BE2C (cell line): ENCODE measurements at regions not wholly inside any gene's neighbourhood (a gene's known extent, or its start where the extent isn't known, plus 50 kb on each side); places are given as distances from the start of the nearest gene placed in this dataset.

Experiments used
- DNase-seq: peaks from one replicate; pipeline ENCODE4 v3.0.0-alpha.2; 2020
- H3K27me3 ChIP-seq: fragments of 250-450 bp; sonication (Bioruptor Pico); 2 replicates; pipeline ENCODE4 v1.5.1; 2020; ENCODE audit warnings: mild to moderate bottlenecking
- H3K36me3 ChIP-seq: fragments of 250-450 bp; sonication (Bioruptor Pico); 2 replicates; pipeline ENCODE4 v1.5.1; 2020; ENCODE audit warnings: mild to moderate bottlenecking
- H3K4me1 ChIP-seq: fragments of 250-450 bp; sonication (Bioruptor Pico); 2 replicates; pipeline ENCODE4 v1.5.1; 2020
- H3K4me3 ChIP-seq: 2 replicates; pipeline ENCODE4 v1.5.1; 2011; ENCODE audit warnings: low read depth, low read length
- H3K9me3 ChIP-seq: fragments of 250-450 bp; sonication (Bioruptor Pico); 2 replicates; pipeline ENCODE4 v1.5.1; 2020
- TF ChIP-seq, protein P1 (sequence below): IDR thresholded peaks from 2 replicates; pipeline ENCODE4 v1.5.1; 2012; ENCODE audit warnings: mild to moderate bottlenecking, low read depth, low read length

DNA sequence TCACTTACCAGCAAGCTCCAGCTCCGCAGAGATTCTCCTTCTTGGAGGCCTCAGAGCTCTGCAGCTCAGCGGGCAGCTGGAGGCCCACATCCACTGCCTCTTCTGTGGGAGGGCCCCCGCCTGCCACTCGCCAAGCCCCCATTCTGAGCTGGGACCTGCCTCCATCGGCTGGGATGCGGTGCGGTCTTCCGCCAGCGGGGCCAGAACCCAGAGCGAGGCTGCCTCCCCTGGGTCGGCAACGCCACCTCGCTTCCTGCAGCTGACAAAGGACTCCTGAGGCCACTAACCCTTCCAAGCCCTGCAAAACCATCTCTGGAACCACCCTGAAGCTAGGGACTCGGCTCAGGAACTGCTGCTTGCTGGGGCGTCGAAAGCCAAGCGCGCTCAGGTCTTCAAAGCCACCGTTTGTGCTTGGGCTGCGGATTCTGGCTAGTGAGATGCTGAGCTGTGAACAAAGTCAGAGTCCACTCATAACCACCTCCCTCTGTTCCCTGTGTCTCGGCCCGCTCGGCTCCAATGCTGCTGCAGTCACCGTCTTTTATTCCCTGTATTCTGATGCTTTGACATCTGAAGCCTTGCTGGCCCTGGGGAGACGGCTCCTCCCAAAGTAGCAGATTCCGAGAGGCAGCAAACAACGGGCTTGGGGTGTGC, 174.3 kb downstream of the ENGASE start:
- Histone ChIP-seq H3K4me1 (no peaks in the 10 kb centered on the region), H3K36me3 (no peaks in the 10 kb centered on the region), H3K27me3 (peaks cover 84% of the 10 kb centered on the region), H3K9me3 (no peaks in the 10 kb centered on the region), H3K4me3 (no peak overlapping the region)
- DNase-seq: no peak
- TF ChIP-seq, protein P1, sequence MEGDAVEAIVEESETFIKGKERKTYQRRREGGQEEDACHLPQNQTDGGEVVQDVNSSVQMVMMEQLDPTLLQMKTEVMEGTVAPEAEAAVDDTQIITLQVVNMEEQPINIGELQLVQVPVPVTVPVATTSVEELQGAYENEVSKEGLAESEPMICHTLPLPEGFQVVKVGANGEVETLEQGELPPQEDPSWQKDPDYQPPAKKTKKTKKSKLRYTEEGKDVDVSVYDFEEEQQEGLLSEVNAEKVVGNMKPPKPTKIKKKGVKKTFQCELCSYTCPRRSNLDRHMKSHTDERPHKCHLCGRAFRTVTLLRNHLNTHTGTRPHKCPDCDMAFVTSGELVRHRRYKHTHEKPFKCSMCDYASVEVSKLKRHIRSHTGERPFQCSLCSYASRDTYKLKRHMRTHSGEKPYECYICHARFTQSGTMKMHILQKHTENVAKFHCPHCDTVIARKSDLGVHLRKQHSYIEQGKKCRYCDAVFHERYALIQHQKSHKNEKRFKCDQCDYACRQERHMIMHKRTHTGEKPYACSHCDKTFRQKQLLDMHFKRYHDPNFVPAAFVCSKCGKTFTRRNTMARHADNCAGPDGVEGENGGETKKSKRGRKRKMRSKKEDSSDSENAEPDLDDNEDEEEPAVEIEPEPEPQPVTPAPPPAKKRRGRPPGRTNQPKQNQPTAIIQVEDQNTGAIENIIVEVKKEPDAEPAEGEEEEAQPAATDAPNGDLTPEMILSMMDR: no peak

DNA sequence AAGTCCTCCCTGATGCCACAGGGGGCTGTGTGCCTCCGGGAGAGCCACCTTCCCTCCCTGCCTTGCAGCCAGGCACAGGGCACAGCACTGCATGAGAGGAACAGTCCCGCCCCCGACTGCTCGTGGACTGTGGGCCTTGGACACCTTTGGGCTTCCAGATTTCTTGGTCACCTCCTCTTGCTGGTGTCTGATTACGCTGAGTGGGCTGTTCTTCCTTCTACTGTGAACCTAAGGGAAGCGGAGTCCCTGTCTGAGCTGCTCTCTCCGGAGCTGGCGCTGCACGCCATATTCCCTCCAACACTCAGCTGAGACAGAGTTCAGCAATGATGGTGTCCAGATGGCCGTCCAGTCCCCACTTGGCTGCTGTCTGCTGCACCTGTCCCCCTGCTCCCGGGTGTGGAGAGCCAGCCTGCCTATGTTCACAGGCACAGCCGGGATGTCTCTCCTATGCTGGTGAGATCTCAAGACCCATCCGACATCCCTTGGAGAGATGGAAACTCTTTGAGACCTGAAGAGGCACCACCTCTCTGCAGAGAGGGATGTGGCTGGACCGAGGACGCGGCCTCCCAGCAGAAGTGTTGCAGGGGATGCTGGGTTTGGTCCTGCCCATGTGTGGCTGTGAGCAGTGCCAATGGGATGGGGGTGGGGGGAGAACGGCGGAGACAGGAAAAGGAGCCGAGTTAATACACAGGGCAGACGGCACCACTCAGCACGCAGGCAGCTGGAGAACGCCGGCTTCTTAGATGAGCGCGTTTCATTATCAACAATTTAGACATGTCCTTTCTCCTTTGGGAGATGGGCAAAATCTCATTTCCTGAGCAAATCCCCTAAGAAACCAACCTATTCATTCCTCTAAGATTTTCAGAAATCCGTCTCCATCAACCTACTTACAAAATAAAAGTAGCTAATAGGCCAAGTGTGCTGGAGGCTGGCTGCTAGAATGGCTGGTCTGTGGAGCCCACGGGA, 171.9 kb downstream of the ENGASE start:
- TF ChIP-seq, protein P1: no peak
- peaks cover 64% of the 10 kb centered on the region for H3K27me3 ChIP-seq
- no peak overlapping the region for H3K4me3 ChIP-seq
- no peaks in the 10 kb centered on the region for H3K9me3 ChIP-seq
- DNase-seq: no peak
- no peaks in the 10 kb centered on the region for H3K36me3 ChIP-seq
- H3K4me1 ChIP-seq: no peaks in the 10 kb centered on the region

DNA sequence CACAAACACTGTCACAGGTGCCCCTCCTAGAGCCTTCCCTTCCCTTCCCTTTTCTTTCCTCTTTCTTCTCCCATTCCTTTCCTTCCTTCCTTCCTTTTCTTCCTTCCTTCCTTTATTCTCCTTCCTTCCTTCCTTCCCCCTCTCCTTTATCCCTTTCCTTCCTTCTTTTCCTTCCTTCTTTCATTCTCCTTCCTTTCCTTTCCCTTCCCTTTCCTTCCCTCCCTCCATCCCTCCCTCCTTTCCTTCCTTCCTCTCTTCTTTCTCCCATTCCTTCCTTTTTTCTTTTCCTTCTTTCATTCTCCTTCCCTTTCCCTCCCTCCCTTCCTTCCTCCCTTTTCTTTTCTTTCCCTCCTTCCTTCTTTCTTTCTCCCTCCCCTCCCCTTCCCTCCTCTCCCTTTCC, 170.0 kb downstream of the ENGASE start:
- Histone ChIP-seq H3K4me3 (no peak overlapping the region), H3K4me1 (no peaks in the 10 kb centered on the region), H3K36me3 (no peaks in the 10 kb centered on the region), H3K27me3 (peaks cover 63% of the 10 kb centered on the region), H3K9me3 (no peaks in the 10 kb centered on the region)
- TF ChIP-seq, protein P1: no peak
- DNase-seq: no peak

DNA sequence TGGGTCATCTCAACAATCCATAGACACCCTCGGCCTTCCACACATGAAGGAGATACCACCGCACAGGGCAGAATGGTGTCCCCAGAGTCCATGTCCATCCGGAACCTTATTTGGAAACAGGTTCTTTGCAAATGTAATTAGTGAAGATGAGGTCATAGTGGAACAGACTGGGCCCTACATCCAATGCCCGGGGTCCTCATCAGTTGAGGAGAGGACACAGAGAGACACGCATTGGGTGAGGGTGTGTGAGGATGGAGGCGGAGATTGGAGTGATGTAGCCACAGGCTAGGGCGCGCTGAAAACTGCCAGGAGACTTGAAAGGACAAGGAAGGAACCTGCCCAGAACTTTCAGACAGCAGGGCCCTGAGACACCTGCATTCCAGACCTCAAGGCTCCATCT, 169.4 kb downstream of the ENGASE start:
- TF ChIP-seq, protein P1: no peak
- Histone ChIP-seq H3K9me3 (no peaks in the 10 kb centered on the region), H3K4me1 (no peaks in the 10 kb centered on the region), H3K36me3 (no peaks in the 10 kb centered on the region), H3K4me3 (no peak overlapping the region), H3K27me3 (peaks cover 63% of the 10 kb centered on the region)
- DNase-seq: no peak

DNA sequence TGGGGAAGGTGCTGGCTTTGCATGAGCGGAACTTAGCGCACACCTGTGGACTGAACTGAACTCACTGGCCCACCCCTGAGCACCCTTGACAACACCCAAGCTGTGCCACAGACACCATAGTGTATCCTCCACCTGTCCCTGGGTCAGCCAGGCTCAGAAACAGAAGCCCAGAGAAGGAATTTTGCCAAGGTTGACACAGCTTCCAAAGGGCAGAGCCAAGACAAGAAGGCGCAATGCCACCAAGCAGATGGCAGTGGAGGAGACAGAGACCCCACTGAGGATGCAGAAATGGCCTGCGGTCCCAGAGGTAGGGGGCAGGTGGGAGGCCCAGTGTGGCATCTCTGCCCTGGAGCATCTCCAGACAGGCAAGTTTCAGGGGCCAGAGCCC, 169.0 kb downstream of the ENGASE start:
- no peaks in the 10 kb centered on the region for H3K4me1 ChIP-seq
- no peaks in the 10 kb centered on the region for H3K36me3 ChIP-seq
- H3K9me3 ChIP-seq: no peaks in the 10 kb centered on the region
- DNase-seq: no peak
- H3K27me3 ChIP-seq: peaks cover 63% of the 10 kb centered on the region
- TF ChIP-seq, protein P1: no peak
- no peak overlapping the region for H3K4me3 ChIP-seq
